Jurkat, Clone E6-1 (cell line): ENCODE measurements at regions not wholly inside any gene's neighbourhood (a gene's known extent, or its start where the extent isn't known, plus 50 kb on each side); places are given as distances from the start of the nearest gene placed in this dataset.

Source experiments
- DNase-seq: peaks from one replicate; pipeline ENCODE4 v3.0.0-alpha.2; 2011; ENCODE audit warnings: low read depth, low spot score
- H3K4me3 ChIP-seq: 2 replicates; pipeline ENCODE4 v1.5.1; 2011; ENCODE audit warnings: mild to moderate bottlenecking, low read length, control low read depth, moderate library complexity

- peak overlapping the region; percentile 15; the same call in 1 of the 2 replicates for H3K4me3 ChIP-seq
Observed at GRCh38 chr11:76721755-76722677, 51.5 kb upstream of the LRRC32 start.

GRCh38 chr11:76723142-76723541, 52.6 kb upstream of the LRRC32 start:
- DNase-seq, result no peak
- H3K4me3 ChIP-seq, result no peak overlapping the region

More at GRCh38 chr11:76721755-76722677, 51.5 kb upstream of the LRRC32 start:
- DNase-seq, result peak; percentile 71

- no peak overlapping the region for H3K4me3 ChIP-seq
- DNase-seq, result no peak
Observed at GRCh38 chr11:76723548-76723947, 53.0 kb upstream of the LRRC32 start.

GRCh38 chr11:76724171-76724768, 53.7 kb upstream of the LRRC32 start:
- H3K4me3 ChIP-seq, result no peak overlapping the region
- no peak for DNase-seq

- no peak overlapping the region for H3K4me3 ChIP-seq
- DNase-seq, result no peak
Observed at GRCh38 chr11:76728227-76728626, 54.9 kb upstream of the TSKU start.

GRCh38 chr11:76728778-76729177, 54.4 kb upstream of the TSKU start:
- no peak for DNase-seq
- no peak overlapping the region for H3K4me3 ChIP-seq

GRCh38 chr11:76729214-76729613, 53.9 kb upstream of the TSKU start:
- no peak for DNase-seq
- no peak overlapping the region for H3K4me3 ChIP-seq

GRCh38 chr11:76730887-76731565, 52.1 kb upstream of the TSKU start:
- H3K4me3 ChIP-seq, result no peak overlapping the region

GRCh38 chr11:76732643-76733042, 50.5 kb upstream of the TSKU start:
- DNase-seq, result no peak
- H3K4me3 ChIP-seq, result no peak overlapping the region

More at GRCh38 chr11:76730887-76731565, 52.1 kb upstream of the TSKU start:
- no peak for DNase-seq
